ENCODE measurements at regions not wholly inside any gene's neighbourhood (a gene's known extent, or its start where the extent isn't known, plus 50 kb on each side); places are given as distances from the start of the nearest gene placed in this dataset.

DNA sequence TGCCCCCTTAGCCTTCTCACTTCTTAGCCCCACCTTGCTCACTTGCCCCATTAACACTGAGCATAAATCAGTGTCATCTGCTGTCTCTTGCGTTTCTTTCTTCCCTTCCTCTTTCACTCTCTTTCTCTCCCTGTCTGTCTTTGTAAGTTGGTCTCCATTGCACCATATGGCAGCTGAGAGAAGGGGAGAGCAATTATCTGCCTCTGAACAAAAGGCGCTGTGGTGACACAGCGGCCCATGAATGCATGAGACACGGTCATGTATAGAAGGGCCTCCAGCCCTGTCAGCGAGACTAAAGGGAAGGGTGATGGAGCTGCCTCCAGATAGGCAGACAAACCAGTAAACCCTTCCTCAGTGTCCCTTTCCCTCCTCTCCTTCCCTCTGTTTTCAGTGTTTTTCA lies 88.8 kb upstream of the PCDH18 start:
- DNase-seq = peak; percentile 70

DNA sequence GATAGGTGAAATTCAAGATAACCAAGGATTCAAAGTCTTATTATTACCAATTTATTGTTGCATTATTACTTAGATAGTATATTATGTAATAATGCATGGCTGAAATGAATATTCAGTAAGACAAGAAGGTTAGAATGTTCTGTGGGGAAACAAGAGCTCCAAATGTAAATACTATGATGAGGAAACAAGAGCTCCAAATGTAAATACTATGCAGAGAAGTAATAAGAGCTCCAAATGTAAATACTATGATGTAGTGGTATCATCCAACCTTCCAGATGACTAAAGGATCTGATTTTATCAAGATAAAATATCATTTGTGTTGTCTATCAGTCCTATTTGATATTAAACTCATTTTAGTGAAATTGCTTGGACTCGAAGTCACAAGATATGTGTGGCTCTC lies 82.2 kb upstream of the PCDH18 start:
- DNase-seq = no peak

DNA sequence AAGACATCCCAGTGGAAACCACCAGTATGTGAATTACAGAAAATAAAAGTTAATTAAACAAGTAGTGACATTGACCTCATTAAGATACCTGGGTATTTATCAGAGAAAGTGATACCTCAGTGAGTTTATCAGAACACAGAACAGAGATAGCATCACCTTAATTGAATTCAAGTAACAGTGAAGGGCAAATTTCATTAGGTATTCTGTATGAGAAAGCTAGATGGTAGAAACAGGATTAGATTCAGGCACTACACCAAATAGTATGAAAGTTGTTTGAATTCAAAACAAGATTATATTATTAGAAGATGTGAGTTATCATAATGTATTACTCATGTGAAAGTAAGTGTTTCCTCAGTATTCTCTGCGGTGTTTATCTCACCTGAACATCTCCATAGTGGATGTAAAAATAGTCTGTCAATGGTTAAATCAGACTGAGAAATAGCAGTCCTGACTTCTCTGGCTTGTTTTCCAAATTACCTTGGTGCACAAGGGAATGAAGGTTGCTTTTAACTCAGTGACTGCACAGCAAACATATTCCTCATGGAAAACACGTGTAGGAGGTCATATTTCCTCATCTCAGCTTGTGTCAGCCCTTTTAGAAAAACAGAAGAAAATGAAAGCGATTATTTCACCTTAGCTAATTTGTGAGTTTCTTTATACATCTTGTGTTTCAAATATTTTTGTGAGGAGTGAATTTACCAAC lies 79.9 kb upstream of the PCDH18 start:
- DNase-seq = no peak

DNA sequence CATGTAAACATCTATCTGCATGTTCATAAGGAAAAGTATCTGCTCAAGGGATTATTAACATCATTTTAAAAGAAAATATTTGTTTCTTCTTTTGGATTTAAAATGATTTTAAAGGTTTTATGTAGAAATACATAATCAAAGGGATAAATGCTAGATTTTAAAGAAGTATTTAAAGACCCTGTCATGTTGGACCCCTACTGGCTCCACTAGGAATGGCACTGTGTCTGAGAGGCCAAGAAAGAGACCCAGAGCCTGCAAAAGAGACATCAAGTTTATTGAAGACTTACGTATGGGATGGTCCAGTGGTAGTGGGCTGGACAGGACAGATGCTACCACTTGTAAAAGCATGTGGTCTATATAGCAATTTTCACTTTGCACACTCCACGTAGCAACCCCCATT lies 78.7 kb upstream of the PCDH18 start:
- DNase-seq = peak; percentile 31

DNA sequence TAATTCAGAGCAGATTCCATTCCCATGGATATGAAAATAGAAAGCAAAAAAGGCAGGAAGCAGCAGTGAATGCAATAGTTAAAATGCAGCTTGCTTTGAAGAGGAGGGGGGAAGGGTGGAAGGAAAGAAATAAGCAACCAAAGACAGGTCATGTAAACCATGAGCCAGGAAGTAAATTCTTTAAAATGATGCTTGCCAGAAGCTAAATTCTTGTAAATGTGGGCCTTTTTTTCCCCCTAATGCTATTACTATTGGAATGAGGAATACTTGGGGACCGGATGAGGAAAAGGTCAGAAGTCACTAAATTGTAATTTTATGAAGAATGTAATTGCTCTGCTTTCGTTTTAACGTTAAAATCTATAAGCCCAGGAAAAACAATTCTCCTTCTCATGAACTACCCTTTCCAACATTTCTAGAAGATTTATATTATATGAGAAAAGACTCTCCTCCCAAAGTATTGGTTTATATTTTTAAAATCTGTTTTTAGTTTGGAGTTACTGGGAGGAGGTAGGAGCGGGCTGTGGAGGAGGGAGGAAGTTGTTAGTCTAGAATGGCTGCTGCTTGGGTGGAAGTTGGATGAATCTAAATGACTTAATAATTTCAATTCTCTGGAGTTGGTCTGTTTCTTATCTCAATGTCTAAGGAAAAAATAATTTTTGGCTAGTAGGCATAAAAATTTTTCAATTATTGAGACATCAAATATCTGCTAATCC lies 77.6 kb upstream of the PCDH18 start:
- no peak for DNase-seq

DNA sequence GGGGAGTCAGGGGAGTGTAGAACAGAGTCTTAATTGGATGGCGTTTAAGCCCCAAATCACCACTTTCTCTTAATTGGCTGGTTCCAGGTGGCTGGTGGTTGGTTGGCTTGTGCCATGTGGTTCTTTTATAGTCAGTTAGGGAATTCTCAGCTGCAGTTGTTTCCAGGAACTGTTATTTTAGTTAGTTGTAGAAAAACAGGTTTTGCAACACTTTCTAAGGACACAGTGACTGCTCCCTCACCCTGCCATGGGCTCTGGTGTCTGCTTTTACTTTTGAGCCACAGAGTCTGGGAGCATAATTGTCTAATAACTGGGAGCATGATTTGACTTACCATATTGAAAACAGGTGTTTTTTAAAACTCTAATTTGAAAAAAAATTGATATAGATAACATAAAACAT lies 75.8 kb upstream of the PCDH18 start:
- DNase-seq = no peak

DNA sequence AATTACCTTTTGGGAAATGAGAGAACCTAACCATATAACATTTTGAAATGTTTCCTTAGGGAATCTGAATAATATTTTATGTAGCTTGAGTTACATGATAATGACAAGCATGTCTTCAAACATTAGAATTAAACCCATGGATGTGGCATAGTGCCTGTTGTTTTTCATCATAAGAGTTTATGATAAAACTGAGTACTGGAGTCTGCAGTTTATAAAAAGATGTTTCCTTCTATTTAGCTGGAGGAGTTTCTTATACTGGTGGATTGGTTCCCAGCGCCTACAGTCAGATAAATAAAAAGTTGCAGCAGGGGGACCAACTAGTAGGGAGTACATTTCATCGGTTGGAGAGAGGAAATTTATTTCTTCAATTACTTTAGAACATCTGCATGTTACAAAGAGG lies 70.1 kb upstream of the PCDH18 start:
- no peak for DNase-seq

DNA sequence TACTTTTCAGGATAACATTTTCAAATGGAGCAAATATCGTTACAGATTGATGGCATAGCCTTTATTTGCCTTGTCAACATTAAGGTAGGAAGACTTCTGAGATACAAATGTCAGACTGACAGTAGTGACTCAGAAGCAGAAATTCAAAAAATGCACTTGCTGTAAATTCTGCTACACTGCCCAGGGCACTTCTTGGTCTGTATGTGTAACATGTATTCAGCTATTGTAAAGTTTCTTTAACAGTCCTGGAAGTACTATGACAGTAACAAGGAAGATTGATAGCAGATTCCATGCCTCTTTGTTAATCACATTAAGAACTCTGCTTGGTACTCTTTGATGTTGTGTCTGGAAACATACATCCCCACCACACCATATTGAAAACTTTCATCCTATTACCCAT lies 69.6 kb upstream of the PCDH18 start:
- peak; percentile 81 for DNase-seq

DNA sequence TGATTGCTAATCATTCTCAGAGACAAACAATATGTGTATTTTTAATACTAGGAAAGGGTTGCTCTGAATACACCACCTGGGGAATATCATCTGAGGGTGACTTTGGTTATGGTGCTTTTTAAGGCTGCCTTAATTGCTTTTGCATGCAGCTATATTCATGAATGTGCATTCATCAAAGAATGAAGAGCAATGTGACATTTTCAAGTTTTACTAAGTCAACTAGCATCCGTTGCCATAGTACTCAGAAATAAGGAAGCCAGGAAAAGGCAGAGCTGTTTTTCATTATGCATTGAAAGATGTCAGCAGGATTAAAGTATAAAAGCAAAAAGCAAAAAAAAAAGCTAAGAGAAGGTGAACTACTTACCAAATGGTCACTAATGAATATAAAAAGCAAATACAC lies 67.4 kb upstream of the PCDH18 start:
- DNase-seq = no peak

DNA sequence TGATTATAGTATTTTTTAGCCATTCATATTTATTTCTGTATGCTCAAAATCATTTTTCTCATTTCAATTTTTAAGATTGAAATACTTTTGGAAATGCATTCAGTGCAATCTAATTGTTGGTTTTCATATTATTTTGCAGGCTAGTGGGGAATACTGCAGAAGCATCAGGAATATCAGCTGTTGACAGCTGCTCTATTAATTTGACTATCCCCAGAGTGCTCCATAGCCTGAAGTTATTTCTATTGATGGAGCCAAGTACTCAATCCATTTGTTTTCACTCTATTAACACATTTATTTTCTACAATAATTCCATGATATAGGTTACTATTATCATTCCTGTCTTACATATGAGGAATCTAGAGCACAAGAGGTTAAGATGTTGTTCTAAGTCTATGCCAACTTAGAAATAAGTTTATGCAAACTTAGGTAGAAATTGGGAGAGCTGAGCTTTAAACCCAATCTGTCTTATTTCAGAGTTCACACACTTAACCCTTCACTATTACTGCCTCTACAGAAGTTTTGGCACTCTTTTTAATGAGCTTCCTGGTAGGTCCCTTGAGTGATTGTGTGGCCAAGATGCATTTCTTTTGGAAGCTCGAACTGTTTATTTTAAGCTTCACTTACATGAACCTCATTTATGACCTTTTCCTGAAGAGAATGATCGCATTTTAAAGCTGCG lies 65.6 kb upstream of the PCDH18 start:
- DNase-seq = no peak

DNA sequence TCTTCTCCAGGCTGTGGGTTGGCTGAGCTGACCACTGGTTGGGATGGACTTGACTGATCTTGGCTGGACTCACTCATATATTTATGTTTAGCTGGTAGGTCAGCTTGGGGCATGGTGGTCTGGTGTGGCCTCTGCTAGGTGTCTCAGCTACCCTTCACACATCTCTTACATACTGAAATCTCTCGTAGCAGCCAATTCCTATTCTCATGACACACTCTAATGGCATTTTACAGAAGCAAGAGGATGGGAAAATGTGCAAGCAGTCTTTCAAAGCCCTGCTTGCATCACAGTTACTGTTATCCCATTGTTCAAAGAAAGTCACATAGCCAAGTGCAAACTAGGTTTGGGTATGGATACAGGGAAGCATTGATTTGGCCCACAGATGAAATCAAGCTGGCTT lies 55.5 kb upstream of the PCDH18 start:
- DNase-seq = no peak

DNA sequence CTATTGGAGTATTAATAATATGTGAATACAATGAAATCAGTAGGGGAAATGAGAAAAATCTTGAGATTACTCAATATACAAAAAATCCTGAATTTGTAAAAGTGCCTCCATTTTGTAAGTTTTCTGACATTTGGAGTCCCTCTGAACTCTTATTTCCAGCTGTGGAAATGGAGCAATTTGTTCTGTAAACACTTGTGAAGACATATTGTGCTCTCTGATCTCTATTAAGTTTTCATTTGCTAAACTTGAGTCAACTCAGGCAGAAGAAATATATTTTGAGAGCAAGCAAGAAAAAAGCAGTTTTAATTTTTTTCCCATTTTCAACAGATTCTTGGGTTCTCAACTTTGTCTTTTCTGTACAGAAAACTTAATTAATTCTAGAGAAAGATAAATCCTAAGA lies 51.4 kb upstream of the PCDH18 start:
- DNase-seq = no peak

All from NCI-H82 (cell line).